Left lung (tissue), 4 donors: ENCODE measurements at regions not wholly inside any gene's neighbourhood (a gene's known extent, or its start where the extent isn't known, plus 50 kb on each side); places are given as distances from the start of the nearest gene placed in this dataset.

Experiments
- ATAC-seq: fragments of 200-7000 bp; cut with Tn5 transposase; one replicate; pipeline ENCODE4 v1.9.1; 2020; ENCODE audit warnings: moderate library complexity
- DNase-seq, 4 donors: peaks; one replicate each; pipeline ENCODE4 v3.0.0-alpha.2; 2013 to 2020
- H3K27ac ChIP-seq, 2 donors: fragments of 200-600 bp; sonication (generic) in 1 of 2; one replicate each; pipeline versions ENCODE4 v1.5.0 to v1.8.0; 2020 to 2021
- H3K27me3 ChIP-seq, 2 donors: fragments of 200-600 bp; sonication (generic) in 1 of 2; one replicate each; pipeline versions ENCODE4 v1.5.0 to v1.8.0; 2020 to 2021
- H3K36me3 ChIP-seq, 2 donors: fragments of 200-600 bp; sonication (generic) in 1 of 2; one replicate each; pipeline versions ENCODE4 v1.5.0 to v1.8.0; 2020 to 2021
- H3K4me1 ChIP-seq, 2 donors: fragments of 200-600 bp; one replicate each; pipeline ENCODE4 v1.8.0; 2021
- H3K4me3 ChIP-seq, 2 donors: fragments of 200-600 bp; sonication (generic) in 1 of 2; one replicate each; pipeline versions ENCODE4 v1.5.0 to v1.8.0; 2020 to 2021; ENCODE audit warnings: mild to moderate bottlenecking in 1 of 2
- H3K9me3 ChIP-seq, 2 donors: fragments of 200-600 bp; sonication (generic) in 1 of 2; one replicate each; pipeline versions ENCODE4 v1.5.0 to v1.8.0; 2020 to 2021
- intact Hi-C, 2 donors: fragments of 100-400 bp; cut with DNase I; formaldehyde crosslinking; loops; one replicate each; pipeline versions ENCODE4 v1.11.2 to v1.14.2; 2022
- TF ChIP-seq, protein P1 (sequence below), 2 donors: fragments of 200-600 bp; sonication (generic) in 1 of 2; IDR thresholded peaks; one replicate each; pipeline versions ENCODE4 v1.5.0 to v1.8.0; 2021; ENCODE audit warnings: antibody characterized with exemption in 2 of 2
- donor health status: DM: no; HTN: yes; CAD: no.
- donor health status: DM: no; HTN: no; CAD: no.

DNA sequence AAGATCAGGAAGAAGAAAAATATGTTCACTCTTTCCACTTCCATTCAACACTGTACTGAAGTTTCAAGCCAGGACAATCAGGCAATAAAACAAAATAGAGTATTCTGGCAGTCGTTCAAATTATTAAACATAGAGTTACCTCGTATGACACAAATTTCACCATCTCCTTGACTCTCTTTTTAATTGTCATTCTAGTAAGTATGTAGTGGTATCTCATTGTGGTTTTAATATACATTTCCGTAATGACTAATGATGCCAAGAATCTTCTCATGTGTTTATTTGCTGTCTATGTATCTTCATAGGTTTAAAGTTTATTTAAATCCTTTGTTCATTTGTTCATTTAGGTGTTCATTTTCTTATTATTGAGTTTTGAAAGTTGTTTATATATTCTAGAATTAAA, 352.2 kb downstream of the IDS start:
- intact Hi-C loops = no loop called here
- H3K4me3 ChIP-seq = no peak overlapping the region
- ATAC-seq (no peak), DNase-seq (no peak)
- TF ChIP-seq, protein P1, sequence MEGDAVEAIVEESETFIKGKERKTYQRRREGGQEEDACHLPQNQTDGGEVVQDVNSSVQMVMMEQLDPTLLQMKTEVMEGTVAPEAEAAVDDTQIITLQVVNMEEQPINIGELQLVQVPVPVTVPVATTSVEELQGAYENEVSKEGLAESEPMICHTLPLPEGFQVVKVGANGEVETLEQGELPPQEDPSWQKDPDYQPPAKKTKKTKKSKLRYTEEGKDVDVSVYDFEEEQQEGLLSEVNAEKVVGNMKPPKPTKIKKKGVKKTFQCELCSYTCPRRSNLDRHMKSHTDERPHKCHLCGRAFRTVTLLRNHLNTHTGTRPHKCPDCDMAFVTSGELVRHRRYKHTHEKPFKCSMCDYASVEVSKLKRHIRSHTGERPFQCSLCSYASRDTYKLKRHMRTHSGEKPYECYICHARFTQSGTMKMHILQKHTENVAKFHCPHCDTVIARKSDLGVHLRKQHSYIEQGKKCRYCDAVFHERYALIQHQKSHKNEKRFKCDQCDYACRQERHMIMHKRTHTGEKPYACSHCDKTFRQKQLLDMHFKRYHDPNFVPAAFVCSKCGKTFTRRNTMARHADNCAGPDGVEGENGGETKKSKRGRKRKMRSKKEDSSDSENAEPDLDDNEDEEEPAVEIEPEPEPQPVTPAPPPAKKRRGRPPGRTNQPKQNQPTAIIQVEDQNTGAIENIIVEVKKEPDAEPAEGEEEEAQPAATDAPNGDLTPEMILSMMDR (IDR thresholded peaks at IDR 0.05) = no peak
- no peaks in the 10 kb centered on the region for H3K4me1 ChIP-seq
- H3K27me3 ChIP-seq = no peaks in the 10 kb centered on the region
- H3K27ac ChIP-seq = no peak overlapping the region
- no peaks in the 10 kb centered on the region for H3K36me3 ChIP-seq
- no peaks in the 10 kb centered on the region for H3K9me3 ChIP-seq

DNA sequence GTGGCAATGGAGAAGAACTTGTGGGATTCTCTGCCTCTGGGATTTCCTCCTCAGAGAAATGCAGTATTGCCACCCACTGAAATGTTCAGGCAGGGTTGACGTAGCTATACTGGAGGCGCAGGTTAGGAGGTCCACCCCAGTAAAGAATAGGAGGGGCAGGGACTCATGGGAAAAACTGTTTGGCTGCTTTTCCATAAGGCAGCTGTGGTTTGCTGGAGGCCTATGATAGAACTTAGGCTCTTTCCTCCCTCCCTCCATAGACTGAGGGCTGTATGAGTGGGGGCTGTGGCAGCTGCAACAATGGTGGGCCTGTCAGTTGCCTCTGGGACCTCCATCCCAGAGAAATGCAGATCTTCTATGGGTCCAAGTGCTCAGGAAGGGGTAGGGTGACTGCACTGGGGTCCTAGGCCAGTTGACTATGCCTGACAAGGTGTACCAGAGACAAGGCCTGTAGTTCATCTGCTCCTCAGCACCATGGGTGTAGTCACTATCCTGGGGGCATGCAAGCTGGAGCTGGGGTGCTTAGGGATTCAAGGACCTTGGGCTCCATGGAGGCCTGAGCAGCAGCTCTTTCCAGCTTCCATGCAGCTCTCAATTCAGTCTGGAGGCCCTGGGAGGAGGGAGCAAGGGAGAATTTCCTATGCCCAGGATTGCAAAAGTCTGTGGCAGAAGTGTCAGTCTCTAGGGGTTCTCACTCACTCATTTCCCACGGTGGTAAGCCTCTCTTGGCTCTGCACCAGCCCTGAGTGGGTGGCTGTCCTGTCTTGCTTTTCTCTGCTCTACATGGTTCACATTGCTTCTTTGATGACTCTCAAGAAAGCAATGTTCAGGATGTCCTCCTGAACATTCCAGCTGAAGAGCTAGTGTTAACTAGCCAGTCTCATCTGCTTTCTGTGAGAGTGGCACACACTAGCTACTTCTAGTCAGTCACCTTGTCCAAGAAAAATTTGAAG, 353.0 kb downstream of the IDS start:
- Histone ChIP-seq H3K4me3 (no peak overlapping the region), H3K4me1 (no peaks in the 10 kb centered on the region), H3K36me3 (no peaks in the 10 kb centered on the region), H3K27ac (no peak overlapping the region), H3K27me3 (no peaks in the 10 kb centered on the region), H3K9me3 (no peaks in the 10 kb centered on the region)
- DNase-seq (no peak), ATAC-seq (no peak)
- intact Hi-C loops = no loop called here
- TF ChIP-seq, protein P1 (IDR thresholded peaks at IDR 0.05) = no peak

DNA sequence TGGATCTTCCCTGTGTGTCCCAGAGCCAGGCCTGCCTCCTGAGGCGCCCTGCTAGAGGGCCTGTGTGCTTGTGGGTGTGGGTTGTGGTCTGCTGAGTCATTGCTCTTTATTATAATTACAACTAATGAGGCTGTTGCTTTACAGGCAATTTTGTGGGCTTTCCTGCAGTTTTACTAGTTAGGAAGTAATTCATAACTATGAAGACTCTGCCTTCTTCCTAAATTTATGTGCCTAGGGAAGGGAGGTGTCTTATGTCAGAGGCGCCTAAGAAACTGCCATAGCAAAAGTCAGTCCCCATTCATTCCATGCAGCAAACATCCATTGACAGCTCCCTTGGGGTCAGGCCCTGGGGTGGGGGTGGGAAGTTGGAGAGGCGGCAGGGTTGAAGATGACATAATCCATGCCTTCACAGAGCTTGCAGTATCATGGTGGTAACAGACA, 359.2 kb downstream of the IDS start:
- no peaks in the 10 kb centered on the region for H3K9me3 ChIP-seq
- H3K36me3 ChIP-seq = no peaks in the 10 kb centered on the region
- ATAC-seq (peak; percentile 41), DNase-seq (peak in 1 of 4 donors; percentile 3)
- TF ChIP-seq, protein P1 (IDR thresholded peaks at IDR 0.05) = no peak
- intact Hi-C loops = no loop called here
- no peak overlapping the region for H3K27ac ChIP-seq
- no peak overlapping the region for H3K4me3 ChIP-seq
- H3K27me3 ChIP-seq = no peaks in the 10 kb centered on the region
- no peaks in the 10 kb centered on the region for H3K4me1 ChIP-seq

DNA sequence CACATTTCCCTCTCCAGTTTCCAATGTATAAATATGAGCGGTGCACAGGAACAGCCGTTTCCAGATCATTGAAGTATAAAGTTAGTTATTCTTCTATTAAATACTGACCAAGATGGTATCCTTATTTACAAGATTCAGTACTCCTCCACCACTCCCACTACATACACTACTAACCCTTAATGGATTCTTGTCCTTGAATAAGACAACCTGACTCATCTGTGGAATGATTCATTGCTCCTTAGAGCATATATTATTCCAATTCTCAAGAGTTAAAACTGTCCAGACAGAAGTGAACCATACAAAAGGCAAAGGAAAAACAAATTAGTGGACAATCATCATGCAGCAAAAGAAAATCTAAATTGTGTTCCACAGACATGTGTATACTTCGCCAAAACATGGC, 373.3 kb downstream of the IDS start:
- Histone ChIP-seq H3K36me3 (no peaks in the 10 kb centered on the region), H3K27ac (no peak overlapping the region), H3K4me3 (no peak overlapping the region), H3K9me3 (no peaks in the 10 kb centered on the region), H3K27me3 (no peaks in the 10 kb centered on the region), H3K4me1 (no peaks in the 10 kb centered on the region)
- ATAC-seq = no peak
- intact Hi-C loops = no loop called here
- TF ChIP-seq, protein P1 (IDR thresholded peaks at IDR 0.05) = no peak
- DNase-seq = no peak

DNA sequence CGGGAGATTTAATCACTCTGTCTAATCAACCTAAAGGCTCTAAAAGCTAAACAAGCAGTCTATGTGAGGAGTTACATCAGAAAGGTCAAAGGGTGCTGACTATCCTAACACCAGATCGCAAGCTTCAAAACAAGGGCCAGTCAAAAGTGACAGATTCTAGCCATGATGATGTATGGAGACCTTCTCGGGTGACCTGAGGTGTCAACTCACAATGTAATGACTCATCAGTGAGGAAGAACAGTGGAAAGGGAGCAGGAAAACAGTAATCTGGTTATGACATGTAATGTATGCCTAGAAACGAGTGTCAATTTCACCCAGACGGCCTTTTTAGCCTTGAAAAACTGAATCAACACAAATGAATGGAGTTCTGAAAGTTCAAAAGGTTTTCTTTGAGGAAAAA, 375.3 kb downstream of the IDS start:
- TF ChIP-seq, protein P1 (IDR thresholded peaks at IDR 0.05) = no peak
- Histone ChIP-seq H3K4me3 (no peak overlapping the region), H3K27me3 (no peaks in the 10 kb centered on the region), H3K36me3 (no peaks in the 10 kb centered on the region), H3K27ac (no peak overlapping the region), H3K4me1 (no peaks in the 10 kb centered on the region), H3K9me3 (no peaks in the 10 kb centered on the region)
- ATAC-seq (no peak), DNase-seq (no peak)
- intact Hi-C loops = no loop called here
